Fibroblast of skin of right biceps (primary cell): ENCODE measurements at regions not wholly inside any gene's neighbourhood (a gene's known extent, or its start where the extent isn't known, plus 50 kb on each side); places are given as distances from the start of the nearest gene placed in this dataset.
A peak's percentile ranks its signal among the peaks of the same experiment; 100 is the strongest.

Experiments used
- DNase-seq: peaks from one replicate; pipeline ENCODE4 v3.0.0-alpha.2; 2013

DNA sequence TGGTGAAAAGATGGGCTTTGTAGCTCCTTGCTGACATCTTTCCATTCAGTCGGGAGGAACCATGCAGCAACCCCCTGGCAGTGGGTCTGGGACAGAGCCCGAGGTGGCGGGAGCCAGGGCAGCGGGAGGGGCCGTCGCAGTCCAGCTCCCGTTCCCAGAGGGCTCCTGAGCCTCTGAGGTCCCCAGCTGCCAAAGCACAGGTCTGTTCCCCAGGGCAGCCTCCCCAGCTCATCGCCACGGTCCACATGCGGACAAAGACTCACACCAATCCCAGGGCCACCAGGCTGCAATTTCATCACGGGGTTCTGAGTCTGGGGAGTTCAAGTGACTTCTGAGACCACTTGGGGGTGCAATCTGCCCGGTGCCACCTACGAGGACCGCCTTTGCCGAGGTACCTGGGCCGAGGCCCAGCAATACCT is 196.0 kb downstream of the RBFOX3 start:
- DNase-seq, result no peak

- no peak for DNase-seq
Observed at GRCh38 chr17:79414063-79414792, 196.6 kb downstream of the RBFOX3 start.

GRCh38 chr17:79413611-79414010 is 197.2 kb downstream of the RBFOX3 start:
- no peak for DNase-seq

DNA sequence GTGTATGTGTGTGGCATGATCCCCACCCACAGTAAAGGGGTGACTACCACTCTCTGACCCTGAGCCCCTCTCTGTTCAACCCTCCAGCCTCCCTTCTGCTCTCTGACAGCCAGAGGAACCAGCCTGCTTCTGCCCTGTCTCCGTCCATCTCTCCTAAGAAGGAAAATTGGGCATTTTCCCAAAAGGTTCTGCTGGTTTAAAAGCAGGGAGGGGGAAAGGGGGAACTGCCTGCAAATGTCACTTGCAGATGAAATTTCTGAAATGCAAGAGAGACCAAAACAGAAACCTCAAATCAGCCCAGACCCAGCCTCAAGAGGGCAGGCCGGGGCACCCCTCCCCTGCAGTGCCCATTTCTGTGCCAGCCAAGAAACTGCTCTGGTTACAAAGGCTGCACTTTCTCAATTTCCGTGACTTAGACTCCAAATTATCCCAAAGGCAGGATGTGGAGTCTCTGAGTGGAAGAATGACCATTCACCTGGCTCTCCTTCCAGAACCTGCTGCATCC is 197.9 kb downstream of the RBFOX3 start:
- no peak for DNase-seq

DNA sequence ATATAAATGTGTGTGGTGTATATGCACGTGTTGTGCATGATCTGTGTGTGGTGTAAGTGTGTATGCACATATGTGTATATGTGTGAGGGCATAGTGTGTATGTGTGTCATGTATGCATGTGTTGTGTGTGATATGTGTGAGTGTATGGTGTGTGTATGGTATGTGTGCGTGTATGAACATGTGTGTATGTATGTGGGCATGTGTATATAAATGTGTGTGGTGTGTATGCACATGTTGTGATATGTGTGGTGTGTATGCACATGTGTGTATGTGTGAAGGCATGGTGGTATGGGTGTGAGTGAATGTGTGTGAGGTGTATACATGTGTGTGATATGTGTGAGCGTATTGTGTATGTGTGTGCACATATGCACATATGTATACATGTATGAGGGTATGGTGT is 198.7 kb downstream of the RBFOX3 start:
- DNase-seq, result no peak

DNA sequence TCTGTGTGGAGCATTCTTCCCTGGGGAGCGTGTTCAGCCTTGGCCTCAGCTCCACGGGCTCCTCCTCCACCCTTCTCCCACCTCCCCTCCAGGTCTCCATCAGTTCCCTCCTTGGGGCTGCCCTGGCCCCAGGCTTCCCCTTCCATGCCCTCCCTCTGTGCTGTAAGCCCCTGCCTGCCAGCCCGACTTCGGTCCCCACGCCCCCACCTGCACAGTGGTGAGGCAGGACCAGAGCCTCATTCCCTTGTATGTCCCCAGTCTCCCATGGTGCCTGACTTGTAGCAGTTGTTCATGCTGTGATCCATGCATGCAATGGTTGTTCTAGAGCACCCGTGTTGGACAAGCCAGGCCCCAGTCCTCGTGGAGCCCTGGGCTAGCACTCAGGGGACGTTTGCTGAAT is 199.4 kb downstream of the RBFOX3 start:
- DNase-seq, result no peak

DNA sequence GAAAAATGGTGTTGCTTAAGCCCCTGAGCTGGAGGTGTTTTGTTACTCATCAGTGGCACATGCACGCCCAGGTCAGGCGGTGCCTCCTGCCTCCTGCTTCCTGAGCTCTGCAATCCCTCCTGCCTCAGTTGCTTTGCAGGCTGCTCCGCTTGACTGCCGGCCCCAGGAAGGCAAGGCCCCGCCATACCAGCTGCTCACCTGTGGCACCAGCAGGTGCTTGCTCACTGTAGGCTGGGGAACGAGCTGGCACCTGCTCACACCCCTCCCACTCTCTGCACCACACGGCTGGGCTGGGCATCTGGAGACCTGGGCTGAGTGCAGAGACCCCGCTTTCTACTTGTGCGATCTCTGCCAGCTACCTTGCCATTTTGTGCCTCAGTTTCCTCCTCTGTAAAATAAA is 200.2 kb downstream of the RBFOX3 start:
- no peak for DNase-seq

DNA sequence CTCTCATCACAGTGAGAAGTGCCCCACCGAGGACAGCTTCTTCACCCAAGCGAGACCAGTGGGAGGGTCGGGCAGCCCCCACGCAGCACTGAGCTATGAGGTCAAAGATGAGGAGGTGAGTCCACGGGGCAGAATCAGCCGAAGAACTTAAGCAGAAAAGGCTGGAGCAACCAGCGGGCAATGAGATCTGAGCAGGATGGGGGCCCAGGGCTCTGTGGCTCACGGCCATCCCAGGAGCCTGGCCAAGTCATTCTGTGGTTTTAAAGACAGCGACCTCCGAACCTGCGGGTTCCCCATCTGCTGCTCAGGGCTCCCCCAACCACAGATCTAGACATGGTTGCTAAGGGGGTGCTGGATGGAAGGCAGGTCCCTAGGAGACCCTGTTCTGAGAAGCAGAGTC is 202.6 kb downstream of the RBFOX3 start:
- no peak for DNase-seq

- DNase-seq, result no peak
Observed at GRCh38 chr17:79407385-79407784, 203.5 kb downstream of the RBFOX3 start.

GRCh38 chr17:79406316-79406715 is 204.5 kb downstream of the RBFOX3 start:
- no peak for DNase-seq

- DNase-seq, result no peak
Observed at GRCh38 chr17:79405823-79406222, 205.0 kb downstream of the RBFOX3 start.

DNA sequence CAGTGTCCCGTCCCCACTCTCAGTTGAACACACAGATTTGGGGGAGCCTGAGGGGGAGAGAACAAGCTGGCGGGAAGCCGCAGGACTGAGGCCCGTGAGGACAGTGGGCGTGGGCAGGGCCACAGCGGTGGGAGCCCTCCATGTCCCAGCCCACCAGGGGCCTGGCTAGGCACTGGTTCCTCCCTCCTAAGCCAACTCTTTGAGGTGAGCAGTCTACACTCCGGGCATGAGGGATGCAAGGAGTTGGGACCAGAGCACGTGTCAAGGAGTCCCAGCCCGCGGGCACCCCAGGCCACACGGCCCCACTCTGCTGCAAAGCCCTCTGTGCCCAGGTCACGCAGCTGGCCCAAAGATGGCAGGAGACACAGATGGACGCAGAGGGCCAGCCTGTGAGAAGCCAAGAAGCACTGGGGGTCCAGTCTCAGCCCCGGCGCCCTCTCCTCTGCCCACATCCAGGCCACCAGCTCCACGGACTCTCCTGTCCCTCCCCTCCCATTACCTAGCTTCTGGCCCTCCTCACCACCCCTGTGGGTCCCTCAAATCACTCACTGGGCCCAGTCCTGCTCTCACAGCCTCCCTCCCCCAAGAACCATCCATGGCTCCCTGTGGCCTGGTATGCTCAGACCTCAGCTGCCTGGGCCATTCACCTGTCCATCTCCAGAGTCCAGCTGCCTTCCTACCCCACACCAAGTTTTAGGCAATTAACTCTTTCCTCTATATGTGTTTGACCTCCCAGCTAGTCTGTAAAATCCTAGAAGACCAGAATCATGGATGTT is 206.5 kb downstream of the RBFOX3 start:
- no peak for DNase-seq

GRCh38 chr17:79401704-79402674 is 208.9 kb downstream of the RBFOX3 start:
- DNase-seq, result no peak

DNA sequence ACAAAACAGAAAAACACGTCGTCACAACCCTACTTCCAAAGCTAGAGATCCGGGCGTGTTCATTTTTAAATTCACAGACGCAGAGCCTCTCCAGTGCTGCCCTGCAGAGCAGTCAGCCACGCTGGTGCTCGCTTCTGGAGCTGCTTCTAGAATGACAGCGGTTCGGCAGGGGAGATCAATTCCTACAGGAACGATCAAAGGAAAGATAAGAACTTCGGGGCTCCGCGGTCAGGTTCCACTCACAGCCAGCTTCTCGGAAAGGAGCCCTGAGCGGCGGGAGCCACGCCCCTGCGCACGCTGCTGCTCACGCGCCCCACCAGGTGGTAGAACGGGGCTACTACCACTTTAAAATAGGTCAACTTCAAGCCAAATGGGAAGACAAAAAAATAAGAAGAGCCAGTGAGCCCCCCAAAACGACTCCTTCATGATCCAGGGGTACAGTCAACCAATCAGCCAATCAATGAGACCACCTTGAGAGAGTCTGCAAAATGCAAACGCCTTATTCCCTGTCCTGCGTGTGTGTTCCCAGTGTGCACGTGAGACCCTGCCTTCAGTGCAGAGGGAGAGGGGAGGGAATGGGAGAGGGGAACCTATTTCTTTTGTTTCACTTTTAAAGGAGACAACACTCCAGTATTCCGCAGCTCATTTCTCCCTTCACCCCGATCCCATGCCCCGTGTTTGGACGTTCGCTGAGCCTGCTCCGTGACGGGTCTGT is 209.7 kb downstream of the RBFOX3 start:
- DNase-seq, result peak; percentile 36

GRCh38 chr17:79399610-79400144 is 211.2 kb downstream of the RBFOX3 start:
- DNase-seq, result no peak

DNA sequence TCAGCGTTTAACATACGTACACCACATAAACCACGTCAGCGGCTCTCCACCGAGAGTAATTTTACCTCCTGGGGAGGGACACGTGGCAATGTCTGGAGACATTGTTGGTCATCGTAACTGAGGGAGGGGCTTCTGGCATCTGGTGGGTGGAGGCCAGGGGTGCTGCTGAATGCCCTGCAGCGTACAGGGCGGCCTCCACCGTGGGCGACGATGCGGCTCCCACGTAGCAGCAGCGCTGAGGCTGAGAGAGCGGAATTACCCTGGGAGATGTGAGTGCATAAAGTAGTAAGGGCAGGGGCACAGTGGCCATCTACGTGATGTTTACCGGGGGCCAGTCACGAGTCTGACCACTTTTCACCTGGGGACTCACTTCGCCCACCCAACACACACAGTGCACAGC is 212.4 kb downstream of the RBFOX3 start:
- DNase-seq, result no peak

GRCh38 chr17:79396696-79397095 is 214.2 kb downstream of the RBFOX3 start:
- no peak for DNase-seq

DNA sequence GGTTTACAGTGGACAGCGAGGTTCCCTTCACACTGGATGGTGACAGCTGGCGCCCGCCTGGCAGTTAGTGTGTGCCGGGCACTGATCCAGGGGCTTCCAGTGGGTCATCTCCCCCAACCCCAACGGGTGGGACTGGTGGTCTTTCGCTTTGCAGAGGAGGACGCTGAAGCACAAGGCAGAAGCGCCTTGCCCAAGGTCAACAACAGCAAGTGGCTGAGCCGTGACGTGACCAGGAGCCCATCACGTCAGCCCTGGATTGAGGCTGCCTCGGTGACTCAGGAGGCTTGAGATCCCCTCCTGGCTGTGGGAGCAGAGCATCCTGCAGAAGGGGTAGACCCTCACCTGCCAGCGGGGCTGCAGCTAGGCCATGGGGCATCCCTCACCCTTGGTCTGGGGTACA is 215.3 kb downstream of the RBFOX3 start:
- no peak for DNase-seq

DNA sequence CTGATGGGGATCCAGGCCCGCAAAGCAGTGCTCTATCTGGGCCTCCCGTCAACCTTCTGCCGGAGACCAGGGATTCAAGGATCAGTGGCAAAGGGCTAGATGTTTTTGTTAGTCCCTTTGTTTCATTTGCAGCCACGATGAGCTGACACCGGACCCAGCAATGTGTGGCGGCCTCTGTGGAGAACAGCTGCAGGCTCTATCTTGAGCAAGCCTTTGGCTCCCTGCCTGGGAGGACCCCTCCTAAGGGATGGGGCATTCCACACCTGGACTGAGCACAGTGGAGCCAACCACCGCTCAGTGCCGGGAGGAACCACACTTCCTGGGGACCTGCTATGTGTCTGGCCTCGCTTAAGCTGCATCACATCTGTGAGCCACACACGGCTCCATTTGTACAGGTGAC is 215.8 kb downstream of the RBFOX3 start:
- DNase-seq, result no peak

GRCh38 chr17:79393358-79394052 is 217.3 kb downstream of the RBFOX3 start:
- peak; percentile 43 for DNase-seq

DNA sequence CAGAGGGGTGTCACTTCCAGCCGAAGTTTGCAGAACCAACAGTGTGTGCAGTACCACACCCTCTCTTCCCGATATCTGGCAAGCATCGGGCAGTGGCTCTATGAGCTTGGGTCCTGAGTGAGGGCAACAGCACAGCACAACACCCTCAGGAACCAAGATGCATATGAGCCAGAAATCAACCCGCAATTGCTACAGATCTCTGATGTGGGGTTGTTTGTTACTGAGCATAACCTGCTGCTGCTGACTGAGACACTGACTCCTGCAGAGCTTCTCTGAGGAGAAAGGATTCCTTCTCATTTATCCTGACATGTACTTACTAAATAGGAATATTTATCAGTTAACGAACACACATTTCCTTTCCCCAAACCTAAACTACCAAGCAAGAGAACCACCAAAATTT is 218.3 kb downstream of the RBFOX3 start:
- DNase-seq, result no peak
